ENCODE measurements at regions not wholly inside any gene's neighbourhood (a gene's known extent, or its start where the extent isn't known, plus 50 kb on each side); places are given as distances from the start of the nearest gene placed in this dataset.

DNA sequence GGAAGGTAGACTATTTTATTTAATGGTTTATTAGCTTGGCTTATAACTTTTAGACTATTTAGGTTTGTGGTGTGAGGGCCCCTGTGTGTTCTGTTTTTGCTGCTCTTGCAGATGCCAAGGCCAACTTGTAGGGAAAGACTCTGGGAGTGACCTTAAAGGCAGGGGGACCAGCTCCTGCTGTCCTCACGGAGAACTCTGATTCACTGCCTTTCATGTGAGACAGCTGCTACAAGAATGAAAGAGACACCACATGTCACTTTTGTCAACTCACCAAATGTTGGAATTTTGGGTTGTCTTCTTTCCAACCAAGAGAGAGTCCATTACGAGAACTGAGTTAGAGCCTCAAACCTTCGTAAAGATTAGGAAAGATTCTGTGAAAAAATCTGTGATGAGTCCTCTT, 258.3 kb upstream of the ADAMTSL1 start:
- intact Hi-C loops (cut with micrococcal nuclease) = no loop called here

DNA sequence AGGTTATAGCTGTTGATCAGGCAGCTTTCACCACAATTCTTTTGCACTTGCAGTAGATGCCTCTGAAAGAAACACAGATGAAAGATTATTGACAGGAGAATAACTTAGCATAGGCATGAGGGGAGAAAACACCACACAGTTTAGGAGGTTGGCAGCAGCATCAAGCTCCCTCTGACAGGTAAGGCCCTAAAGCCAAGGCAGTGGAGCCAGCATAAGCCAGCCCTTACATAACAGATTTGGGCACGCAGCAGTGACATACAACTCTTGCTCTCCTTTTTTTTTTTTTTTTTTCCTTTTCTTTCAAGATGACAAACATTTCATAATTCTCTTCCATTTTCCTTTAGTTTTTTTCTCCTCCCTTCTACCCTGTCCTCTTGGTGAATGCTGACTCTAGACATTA, 257.6 kb upstream of the ADAMTSL1 start:
- intact Hi-C loops (cut with micrococcal nuclease) = no loop called here

DNA sequence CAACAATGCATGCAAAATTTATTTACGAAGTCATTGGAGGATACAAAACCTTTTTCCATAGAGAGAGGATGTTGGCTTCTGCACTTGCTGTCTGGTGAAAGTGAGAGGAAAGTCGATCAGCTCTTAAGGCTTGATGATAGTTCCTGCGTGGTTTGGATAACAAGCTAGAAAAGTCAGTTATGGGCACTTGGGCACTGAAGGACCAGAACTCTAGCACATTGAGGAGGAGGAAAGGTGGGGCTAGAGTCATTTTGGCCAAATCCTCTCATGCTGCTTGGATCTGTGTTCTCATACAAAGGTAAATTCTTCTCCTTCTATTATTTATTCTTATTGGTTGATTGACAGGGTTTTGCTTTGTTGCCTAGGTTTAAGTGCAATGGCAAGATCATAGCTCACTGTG, 245.9 kb upstream of the ADAMTSL1 start:
- intact Hi-C loops (cut with micrococcal nuclease) = no loop called here

DNA sequence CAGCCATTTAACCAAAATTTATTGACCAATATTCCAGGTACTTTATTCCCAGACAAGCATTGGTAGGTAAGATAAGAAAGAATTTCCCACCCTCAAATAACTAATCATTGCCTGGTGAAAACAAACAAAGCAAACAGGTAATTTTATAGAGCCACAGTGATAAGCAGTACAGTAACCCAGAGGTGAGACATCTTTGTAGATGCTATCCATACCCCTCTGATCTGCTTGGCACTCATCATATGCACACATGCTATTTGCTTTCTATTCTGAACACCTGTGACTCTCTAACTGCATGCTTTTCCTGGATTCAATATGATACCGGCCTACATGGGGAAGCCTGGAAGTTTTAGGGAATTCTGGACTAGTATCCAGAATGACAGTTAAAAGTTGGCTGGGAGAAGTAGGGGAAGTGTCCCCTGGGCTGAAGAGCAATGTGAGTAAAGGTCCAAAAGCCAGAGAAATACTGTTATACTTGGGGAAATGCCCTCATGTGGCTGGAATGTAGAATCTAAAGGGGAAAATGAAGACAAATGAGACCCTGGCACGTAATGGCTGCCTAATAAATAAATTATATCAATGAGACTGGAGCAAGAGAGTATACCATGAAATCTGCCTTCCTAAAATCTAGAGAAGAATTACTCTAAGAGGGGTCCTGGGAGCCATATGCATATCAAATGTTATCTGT, 243.8 kb upstream of the ADAMTSL1 start:
- intact Hi-C loops (cut with micrococcal nuclease) = no loop called here

DNA sequence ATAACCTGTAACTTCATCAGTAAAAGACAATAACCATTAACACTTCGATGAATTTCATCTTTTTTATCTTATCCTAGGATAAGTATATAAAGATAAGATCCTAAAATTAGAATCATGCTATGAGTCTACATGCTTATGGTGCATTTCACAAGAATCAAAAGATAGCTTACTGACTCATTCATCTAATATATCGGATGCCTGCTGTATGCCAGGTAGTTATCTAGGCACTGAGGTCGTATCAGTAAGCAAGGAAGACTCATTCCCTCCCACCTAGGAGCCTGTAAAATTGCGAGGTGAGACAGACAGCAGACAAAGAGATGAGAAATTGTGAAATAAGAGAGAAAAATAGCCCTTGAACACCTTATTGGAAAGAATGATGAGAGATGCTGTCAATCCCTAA, 240.6 kb upstream of the ADAMTSL1 start:
- intact Hi-C loops (cut with micrococcal nuclease) = no loop called here

DNA sequence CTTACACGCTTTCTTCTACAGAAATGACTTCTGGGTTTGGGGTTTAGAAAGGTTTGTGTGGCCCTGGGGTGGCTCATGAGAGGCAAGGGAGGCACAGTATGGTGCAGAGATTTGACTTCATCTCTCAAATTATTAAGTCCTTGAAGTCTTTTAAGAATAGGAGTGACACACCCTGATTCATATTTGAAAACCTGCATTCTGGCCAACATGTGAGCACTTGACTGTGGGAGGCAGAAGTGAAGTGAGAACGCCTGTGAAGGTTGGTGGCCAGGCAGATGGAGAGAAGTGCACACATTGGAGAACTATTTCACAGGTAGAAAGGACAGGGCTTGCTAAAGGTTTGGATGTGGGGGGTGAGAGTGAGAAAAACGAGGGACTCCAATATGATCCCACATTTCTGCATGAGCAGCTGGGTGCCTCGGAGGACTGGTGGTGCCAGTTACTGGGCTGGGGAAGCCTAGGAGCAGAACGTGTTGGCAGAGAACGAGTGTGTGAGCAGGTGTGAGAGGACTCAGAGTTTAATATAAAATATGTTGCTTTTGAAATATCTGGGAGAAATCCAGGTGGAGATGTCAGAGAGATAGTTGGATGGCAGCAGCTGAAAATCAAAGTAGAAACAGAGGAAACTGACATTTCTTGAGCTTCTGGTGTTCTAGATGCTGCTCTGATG, 240.0 kb upstream of the ADAMTSL1 start:
- intact Hi-C loops (cut with micrococcal nuclease) = no loop called here

DNA sequence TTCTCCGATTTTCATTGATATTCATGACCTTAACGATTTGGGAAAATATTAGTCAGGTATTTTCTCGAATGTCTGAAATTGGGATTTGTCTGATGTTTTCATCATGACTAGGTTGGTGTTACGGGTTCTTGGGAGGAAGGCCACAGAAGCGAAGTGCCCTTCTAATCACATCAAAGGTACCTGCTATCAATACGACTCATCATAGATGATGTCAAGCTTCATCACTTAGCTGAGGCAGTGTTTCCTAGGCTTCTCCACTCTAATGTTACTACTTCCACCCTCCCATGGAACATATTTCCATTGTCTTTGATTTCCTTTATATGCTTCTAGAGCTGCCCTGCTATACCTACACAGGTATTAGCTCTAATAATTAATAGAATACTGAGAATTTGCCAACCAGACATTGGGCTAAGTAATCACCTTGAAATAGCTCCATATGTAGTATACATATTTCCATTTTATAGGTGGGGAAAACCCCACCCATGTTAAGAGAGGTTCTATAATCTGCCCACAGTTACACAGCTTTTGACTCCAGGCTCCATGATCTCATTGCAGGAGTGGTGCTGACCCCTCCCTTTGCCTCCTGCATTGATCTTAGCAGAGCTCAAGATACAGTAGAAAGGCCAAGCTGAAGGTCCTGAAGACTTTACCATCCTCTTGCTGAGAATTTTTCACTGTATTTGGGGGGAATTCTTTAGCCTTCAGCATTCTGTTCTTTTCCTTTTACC, 238.6 kb upstream of the ADAMTSL1 start:
- intact Hi-C loops (cut with micrococcal nuclease) = no loop called here

DNA sequence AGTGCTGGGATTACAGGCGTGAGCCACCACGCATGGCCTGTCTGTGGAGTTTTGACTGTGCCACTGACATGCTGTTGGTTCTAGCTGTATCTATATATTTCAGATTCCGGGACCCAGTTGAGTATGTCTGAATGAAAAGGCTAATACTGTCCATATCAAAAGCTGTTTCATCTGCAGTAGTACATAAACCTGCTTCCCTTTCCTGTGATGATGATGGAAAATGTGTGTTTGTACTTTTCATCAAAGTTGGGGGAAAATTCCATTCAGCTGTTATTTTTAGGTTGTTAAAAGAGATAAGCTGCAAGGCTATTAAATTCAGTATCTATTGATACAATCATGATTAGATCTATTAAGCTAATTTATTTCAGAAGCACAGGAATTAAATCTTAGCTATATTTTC, 237.6 kb upstream of the ADAMTSL1 start:
- intact Hi-C loops (cut with micrococcal nuclease) = no loop called here

DNA sequence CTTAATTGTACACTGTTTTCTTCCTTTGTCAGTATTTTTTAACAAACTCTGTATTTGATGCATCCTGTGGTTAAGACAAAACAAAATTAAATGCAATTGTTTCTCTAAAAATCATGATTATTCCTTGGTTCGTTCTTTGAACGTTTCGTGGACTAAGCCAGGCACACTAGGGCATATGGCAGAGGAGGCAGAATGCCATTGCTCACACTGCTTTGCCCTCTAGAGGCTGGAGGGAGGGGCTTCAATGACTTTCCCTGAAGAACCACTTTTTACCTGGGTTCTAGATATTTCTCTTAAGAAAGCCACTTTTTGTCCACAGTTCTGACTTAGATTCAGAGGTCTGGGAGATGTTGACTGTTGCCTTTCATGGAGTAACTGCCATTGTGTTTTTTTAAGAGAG, 236.2 kb upstream of the ADAMTSL1 start:
- intact Hi-C loops (cut with micrococcal nuclease) = no loop called here

DNA sequence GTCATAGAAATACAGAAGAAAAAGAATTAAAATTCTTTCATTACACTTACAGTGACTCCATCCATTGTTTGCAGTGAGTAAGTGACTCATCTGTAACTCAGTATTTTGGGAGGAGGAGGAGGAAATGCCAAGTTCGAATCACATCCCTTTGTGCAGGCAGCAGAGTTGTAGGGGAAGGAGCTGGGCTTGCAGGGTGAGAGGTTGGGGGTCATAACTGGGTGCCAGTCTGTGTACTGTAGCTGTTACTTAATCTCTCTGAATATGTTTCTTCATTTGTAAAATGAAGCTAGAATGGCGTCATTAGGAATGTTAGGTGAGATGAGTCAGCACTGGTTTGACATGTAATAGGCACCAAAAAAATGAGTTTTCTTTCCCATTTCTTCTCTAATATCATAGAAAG, 235.7 kb upstream of the ADAMTSL1 start:
- intact Hi-C loops (cut with micrococcal nuclease) = no loop called here

DNA sequence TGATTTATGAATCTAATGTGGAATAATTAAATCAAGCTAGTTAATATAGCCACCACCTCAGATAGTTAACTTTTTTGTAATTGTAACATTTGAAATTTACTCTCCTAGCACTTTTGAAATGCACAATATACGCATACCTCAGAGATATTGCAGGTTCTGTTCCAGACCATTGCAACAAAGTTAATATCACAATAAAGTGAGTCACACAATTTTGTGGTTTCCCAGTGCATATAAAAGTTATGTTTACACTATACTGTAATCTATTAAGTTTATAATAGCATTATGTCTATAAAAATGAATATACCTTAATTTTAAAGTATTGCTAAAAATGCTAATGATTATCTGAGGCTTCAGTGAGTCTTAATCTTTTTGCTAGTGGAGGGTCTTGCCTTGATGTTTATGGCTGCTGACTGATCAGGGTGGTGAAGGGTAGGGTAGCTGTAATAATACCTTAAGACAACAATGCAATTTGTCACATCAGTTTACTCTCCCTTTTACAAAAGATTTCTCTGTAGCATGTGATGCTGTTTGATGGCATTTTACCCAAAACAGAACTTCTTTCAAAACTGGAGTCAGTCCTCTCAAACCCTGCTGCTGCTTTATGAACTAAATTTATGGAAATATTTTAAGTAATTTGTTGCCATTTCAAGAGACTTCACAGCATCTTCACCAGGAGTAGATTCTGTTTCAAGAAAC, 235.1 kb upstream of the ADAMTSL1 start:
- intact Hi-C loops (cut with micrococcal nuclease) = no loop called here

DNA sequence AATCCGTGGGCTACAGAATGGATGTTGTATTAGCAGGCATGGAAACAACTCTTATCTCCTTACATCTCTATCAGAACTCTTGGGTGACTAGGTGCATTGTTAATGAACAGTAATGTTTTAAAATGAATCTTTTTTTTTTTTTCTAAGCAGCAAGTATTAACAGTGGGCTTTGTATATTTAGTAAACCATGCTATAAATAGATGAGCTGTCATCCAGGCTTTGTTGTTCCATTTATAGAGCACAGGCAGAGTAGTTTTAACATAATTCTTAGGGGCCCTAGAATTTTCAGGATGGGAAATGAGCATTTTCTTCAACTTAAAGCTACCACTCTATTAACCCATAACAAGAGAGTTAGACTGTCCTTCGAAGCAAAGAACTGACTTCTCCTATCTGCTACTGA, 233.7 kb upstream of the ADAMTSL1 start:
- intact Hi-C loops (cut with micrococcal nuclease) = no loop called here

DNA sequence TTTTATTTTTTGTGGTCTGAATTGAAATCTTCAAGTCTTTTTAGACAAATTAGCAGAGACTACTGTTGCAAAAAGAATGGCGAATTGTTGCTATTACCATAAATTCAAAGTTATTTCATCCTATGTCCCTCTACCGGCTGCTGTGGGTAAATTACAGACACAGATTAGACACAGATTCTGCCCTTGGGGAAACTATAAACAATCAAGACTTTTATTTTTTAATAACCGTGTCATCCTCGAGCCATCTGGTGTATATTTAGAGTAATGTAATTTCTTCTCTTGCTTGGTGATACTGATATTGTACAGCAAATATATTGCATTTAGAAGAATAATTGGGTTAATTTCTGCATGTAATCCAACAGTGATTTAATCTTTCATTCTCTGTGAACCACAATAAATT, 228.0 kb upstream of the ADAMTSL1 start:
- intact Hi-C loops (cut with micrococcal nuclease) = no loop called here

DNA sequence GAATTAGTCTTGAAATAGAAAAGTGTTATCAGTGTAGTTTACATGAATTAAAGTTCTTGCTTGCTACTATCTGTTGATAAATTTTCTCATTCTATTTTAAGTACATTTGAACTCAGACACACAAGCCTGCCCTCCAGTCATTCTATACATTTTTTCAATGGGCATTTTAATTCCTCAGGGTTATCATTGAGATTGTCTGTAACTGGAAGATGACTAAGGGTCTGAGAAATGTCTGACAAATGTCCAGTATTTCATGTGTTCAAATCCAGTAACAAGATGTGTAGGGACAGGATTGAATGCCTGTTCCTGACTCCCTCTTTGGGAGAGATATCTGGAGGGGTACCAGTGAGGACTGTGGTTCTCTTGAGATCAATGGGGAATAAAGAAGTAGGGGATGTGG, 223.9 kb upstream of the ADAMTSL1 start:
- intact Hi-C loops (cut with micrococcal nuclease) = no loop called here

DNA sequence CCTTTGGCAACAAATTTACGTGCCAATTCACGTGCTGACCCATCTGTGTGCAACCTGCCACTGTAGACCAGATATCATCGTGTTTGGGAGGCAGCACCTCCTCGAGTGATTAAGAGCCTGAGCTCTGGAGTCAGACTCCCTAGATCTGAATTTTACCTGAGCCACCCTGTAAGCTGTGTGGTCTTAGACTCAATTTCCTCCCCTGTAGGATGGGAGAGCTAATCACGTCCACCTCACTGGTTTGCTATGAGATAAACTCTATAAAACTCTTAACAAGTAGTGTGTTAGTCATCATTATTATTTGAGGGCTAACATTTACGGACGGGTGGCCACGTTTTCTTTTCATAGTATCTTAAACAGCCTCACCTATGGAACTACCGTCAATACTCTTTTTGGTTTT, 220.0 kb upstream of the ADAMTSL1 start:
- intact Hi-C loops (cut with micrococcal nuclease) = loop anchor here (2.0 kb wide), 3 partner anchors 189 to 1203 kb away; no protein-coding TSS in a partner anchor

DNA sequence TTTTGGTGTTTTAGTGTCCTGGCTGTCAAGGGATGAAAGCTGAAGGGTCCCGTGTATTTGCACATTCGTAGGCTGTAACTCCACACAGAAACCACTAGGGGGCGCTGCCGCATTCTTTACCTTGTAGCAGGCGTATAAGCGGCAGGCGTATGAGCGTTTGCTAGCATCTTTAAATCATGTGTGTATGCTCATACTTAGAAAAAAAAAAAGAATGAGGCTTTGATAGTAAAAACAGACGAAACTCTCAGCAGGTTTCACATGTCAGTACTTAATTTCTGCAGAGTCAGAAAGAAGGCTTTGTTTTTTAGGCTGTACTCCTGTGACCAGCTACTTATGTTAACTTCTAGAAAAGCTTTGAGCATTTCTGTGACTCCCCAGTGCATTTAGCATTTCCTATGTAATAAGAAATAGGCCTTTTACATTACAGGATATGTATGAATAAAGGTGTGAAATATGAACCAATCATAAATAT, 218.8 kb upstream of the ADAMTSL1 start:
- intact Hi-C loops (cut with micrococcal nuclease) = loop anchor here (1.0 to 2.0 kb wide), 4 partner anchors 188 to 1202 kb away; no protein-coding TSS in a partner anchor

DNA sequence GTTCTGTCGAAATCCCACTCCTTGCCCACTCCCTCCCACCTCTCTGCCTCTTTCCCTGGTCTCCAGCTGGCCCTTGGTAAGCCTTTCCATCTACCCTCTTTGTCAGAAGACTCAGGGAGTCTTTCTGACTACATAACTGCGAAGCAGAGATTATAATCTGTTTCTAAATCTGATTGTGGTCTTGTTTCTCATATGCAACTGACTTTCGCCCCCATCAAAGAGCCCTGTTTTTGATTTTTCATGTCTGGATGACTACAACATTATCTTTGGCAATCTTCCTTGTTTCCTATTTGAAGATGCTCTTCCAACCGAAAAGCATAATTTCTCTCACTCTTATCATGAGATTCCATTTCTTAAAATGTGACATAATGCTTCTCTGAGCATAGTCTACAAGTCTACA, 218.2 kb upstream of the ADAMTSL1 start:
- intact Hi-C loops (cut with micrococcal nuclease) = loop anchor here (1.0 to 2.0 kb wide), 4 partner anchors 187 to 1201 kb away; no protein-coding TSS in a partner anchor

DNA sequence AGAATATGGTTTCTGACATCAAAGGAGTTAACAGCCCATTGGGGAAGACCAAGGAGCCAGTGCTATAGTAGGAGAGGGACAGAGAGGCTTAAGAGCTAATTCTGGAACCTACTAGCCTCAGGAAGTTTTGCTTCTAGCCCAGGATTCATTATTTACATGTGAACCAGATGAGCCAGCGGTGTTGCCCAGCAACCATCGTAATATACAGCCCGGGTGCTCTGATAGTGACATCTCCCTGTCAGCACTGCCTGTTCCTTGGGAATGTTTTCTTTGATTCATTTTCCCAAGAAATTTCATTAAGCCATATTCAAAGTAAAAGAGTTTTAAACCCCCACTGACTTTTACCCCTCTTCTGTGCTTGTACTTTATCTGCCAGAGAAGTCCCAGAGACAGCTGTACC, 217.4 kb upstream of the ADAMTSL1 start:
- intact Hi-C loops (cut with micrococcal nuclease) = no loop called here

DNA sequence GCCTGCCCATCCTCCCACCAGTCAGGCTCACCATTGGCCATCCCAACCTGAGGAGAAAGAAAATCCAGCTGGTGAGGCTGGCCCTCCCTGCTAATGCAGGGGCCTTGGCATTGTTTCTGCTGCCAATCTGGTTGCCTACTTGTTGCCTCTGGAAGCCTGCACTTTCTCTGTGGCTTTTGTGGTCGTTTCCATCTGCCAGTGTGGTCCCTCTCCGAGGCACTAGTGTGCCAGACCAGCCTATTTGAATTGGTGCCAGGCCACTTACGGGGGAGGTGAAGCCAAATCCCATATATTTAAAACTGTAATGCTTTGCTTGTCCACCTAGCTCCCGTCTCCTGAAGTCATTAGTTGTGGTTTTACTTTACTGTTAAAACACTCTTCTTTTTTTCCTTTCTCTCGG, 213.4 kb upstream of the ADAMTSL1 start:
- intact Hi-C loops (cut with micrococcal nuclease) = no loop called here

DNA sequence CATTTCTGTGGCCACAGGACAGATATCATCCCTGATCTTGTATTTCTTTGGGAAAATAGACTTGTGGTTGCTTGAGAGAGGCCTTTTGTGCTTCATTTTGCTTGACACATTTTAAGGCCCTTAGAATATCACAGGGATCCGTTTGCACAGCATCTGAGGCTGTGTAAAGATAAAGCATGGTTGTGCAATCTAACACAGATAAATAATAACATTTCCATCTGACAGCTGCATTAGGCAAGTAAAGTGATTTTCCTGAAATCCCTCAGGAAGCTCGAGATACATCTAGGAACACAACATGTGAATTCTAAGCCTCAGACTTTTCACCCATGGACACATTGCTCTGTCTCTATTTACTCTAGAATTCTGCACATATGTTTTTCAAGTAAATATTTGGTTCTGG, 212.8 kb upstream of the ADAMTSL1 start:
- intact Hi-C loops (cut with micrococcal nuclease) = no loop called here

DNA sequence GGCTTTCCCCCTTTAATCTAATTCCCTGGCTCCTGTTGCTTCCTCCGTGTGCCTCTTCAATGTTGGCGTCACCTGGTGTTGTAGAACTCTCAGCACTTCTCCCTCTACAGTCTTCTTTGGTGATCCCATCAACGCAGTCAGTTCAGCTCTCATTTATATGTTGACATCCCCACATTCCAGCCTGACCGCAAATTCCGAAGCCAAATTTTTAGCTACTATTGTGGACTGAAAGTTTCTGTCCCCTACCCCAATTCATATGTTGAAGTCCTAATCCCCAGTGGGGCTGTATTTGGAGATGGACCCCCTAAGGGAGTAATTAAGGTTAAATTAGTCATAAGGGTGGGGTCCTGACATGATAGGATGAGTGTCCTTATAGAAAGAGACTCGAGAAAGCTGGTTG, 210.6 kb upstream of the ADAMTSL1 start:
- intact Hi-C loops (cut with micrococcal nuclease) = no loop called here

DNA sequence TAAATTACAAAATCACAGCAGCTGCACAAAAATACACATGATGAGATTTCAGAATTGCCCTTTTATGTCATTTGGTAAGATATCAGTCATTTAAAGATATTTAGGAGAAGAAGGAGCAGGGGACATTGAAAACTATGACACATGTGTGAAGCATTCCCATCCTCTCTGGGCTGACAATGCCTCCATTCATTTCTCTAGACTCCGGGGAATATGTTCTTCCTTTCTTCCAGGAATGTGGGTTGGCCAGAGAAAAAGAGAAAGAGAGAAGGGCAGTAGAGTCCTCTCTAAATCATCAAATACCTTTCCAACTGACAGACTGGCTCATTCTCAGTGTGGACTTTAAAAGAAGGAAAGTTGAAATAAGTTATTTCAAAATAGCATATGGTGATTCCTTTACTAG, 205.6 kb upstream of the ADAMTSL1 start:
- intact Hi-C loops (cut with micrococcal nuclease) = no loop called here
